MM.1S (cell line): ENCODE measurements at regions not wholly inside any gene's neighbourhood (a gene's known extent, or its start where the extent isn't known, plus 50 kb on each side); places are given as distances from the start of the nearest gene placed in this dataset.

Source experiments
- DNase-seq: peaks from one replicate; pipeline ENCODE4 v3.0.0-alpha.2; 2015
- H2AFZ ChIP-seq: fragments of 300-600 bp; sonication (generic); 2 replicates; pipeline ENCODE4 v1.6.0; 2016; ENCODE audit warnings: antibody characterized with exemption, low read length
- H3F3A ChIP-seq: fragments of 300-600 bp; sonication (generic); 2 replicates; pipeline ENCODE4 v1.6.1; 2016; ENCODE audit warnings: mild to moderate bottlenecking, antibody characterized with exemption, low read length, moderate library complexity, mixed read lengths; ENCODE audit not compliant: insufficient read depth
- H3K27ac ChIP-seq: fragments of 300-600 bp; sonication (generic); 2 replicates; pipeline ENCODE4 v1.5.1; 2016; ENCODE audit warnings: mild to moderate bottlenecking, low read length
- H3K27me3 ChIP-seq: fragments of 300-600 bp; sonication (generic); replicated peaks from 2 replicates; pipeline ENCODE4 v1.6.0; 2016; ENCODE audit warnings: low read length; ENCODE audit not compliant: insufficient read depth
- H3K36me3 ChIP-seq: fragments of 300-600 bp; sonication (generic); replicated peaks from 2 replicates; pipeline ENCODE4 v1.6.1; 2016; ENCODE audit warnings: mild to moderate bottlenecking, low read length, mixed read lengths; ENCODE audit not compliant: insufficient read depth
- H3K4me1 ChIP-seq: fragments of 300-600 bp; sonication (generic); 2 replicates; pipeline ENCODE4 v1.6.1; 2016; ENCODE audit warnings: low read length, mixed read lengths
- H3K4me2 ChIP-seq: fragments of 300-600 bp; sonication (generic); 2 replicates; pipeline ENCODE4 v1.6.0; 2016; ENCODE audit warnings: low read depth, low read length
- H3K4me3 ChIP-seq: fragments of 300-600 bp; sonication (generic); 2 replicates; pipeline ENCODE4 v1.5.1; 2016; ENCODE audit warnings: low read length, mixed read lengths
- H3K79me2 ChIP-seq: fragments of 300-600 bp; sonication (generic); 2 replicates; pipeline ENCODE4 v1.6.1; 2016; ENCODE audit warnings: mixed run types, low read length, mixed read lengths
- H3K9ac ChIP-seq: fragments of 300-600 bp; sonication (generic); 2 replicates; pipeline ENCODE4 v1.6.1; 2016; ENCODE audit warnings: low read length, mixed read lengths
- H3K9me2 ChIP-seq: fragments of 300-600 bp; sonication (generic); replicated peaks from 2 replicates; pipeline ENCODE4 v1.6.1; 2016; ENCODE audit warnings: mild to moderate bottlenecking, low read length, mixed read lengths; ENCODE audit not compliant: insufficient read depth
- H3K9me3 ChIP-seq: fragments of 300-600 bp; sonication (generic); replicated peaks from 2 replicates; pipeline ENCODE4 v1.6.1; 2016; ENCODE audit warnings: mild to moderate bottlenecking, low read length, mixed read lengths; ENCODE audit not compliant: insufficient read depth
- H4K20me1 ChIP-seq: fragments of 300-600 bp; sonication (generic); 2 replicates; pipeline ENCODE4 v1.6.1; 2016; ENCODE audit warnings: mild to moderate bottlenecking, low read length, moderate library complexity, mixed read lengths; ENCODE audit not compliant: insufficient read depth
- EZH2 ChIP-seq: fragments of 300-600 bp; sonication (generic); optimal IDR thresholded peaks from 2 replicates; pipeline ENCODE3; 2017; ENCODE audit warnings: low read depth, mild to moderate bottlenecking, antibody characterized with exemption, low read length, mixed read lengths
- EZH2phosphoT487 ChIP-seq: fragments of 300-600 bp; sonication (generic); IDR thresholded peaks from 2 replicates; pipeline ENCODE4 v1.6.1; 2018; ENCODE audit warnings: antibody characterized with exemption, low read length
- TF ChIP-seq, protein P1 (sequence below): fragments of 300-600 bp; sonication (generic); IDR thresholded peaks from 2 replicates; pipeline ENCODE4 v1.5.1; 2016; ENCODE audit warnings: antibody characterized with exemption, low read length, mixed read lengths

DNA sequence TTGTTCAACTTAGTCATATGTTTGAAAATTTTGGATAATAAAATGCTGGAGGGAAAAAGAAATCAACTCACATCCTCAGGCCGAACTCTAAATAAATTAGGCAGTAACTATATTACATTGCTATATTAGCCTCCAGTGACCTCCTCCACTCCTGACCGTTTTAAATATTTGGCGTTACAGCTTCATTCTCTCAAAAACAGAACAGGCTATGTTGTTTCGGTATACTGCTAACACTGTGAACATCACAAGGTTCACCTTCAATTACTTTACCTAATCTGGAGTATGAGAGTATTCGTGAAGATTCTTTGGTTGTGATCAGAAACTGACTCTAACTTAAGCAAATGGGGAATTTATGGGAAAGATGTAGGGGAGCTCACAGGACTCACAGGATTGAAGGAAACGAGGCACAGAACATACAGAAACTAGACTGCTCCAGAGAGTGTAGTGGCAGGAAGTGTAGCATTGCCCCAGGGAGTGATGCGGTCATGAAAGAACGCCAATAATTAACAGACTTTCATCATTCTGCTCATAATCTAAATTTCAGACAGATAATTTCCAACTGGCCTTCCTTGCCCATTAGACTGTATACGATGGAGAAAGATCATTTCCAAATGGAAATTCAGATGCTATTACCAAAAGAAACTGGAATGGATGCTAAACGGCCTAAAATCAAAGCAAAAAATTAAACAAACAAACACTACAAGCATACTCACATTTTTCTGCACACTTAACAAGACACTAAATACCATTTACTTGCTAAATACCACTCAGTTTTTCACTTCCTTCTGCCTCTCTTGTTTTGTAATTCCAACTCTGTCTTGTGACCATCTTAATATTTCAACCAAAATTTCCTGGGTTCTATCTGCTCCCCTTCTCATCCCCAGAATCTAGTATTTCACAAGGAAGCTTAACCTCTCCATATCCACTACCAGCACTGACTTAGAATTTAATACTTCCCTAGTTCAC, 110.1 kb upstream of the LPAR1 start:
- Histone ChIP-seq H3K9me3 (no peaks in the 10 kb centered on the region), H3K4me3 (no peak overlapping the region), H3K4me1 (no peaks in the 10 kb centered on the region), H3K9me2 (no peaks in the 10 kb centered on the region), H3K27ac (no peak overlapping the region), H3K79me2 (no peaks in the 10 kb centered on the region), H4K20me1 (no peaks in the 10 kb centered on the region), H3F3A (no peaks in the 10 kb centered on the region), H3K4me2 (no peak overlapping the region), H3K36me3 (no peaks in the 10 kb centered on the region), H3K27me3 (no peaks in the 10 kb centered on the region), H2AFZ (no peak overlapping the region), H3K9ac (no peak overlapping the region)
- TF ChIP-seq EZH2 (no peak), EZH2phosphoT487 (no peak)
- TF ChIP-seq, protein P1, sequence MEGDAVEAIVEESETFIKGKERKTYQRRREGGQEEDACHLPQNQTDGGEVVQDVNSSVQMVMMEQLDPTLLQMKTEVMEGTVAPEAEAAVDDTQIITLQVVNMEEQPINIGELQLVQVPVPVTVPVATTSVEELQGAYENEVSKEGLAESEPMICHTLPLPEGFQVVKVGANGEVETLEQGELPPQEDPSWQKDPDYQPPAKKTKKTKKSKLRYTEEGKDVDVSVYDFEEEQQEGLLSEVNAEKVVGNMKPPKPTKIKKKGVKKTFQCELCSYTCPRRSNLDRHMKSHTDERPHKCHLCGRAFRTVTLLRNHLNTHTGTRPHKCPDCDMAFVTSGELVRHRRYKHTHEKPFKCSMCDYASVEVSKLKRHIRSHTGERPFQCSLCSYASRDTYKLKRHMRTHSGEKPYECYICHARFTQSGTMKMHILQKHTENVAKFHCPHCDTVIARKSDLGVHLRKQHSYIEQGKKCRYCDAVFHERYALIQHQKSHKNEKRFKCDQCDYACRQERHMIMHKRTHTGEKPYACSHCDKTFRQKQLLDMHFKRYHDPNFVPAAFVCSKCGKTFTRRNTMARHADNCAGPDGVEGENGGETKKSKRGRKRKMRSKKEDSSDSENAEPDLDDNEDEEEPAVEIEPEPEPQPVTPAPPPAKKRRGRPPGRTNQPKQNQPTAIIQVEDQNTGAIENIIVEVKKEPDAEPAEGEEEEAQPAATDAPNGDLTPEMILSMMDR = no peak
- DNase-seq = no peak

DNA sequence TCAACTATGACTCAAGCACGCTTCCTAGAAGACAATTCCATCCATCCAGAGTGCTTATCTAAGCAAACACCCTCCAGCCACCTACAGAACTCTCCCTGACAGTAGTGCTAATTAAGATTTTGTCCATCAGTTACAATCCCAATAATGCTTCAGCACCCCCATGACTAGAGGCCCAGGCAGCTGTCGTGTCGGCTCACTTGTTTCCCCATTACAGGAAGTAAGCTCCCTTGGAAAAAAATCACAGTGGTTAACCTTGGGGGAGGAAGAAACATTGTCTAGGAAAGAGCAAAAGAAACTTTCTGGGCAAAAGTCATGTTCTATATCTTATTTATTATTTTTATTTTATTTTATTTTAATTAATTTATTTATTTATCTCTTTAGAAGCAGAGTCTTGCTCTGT, 108.8 kb upstream of the LPAR1 start:
- Histone ChIP-seq H3K36me3 (no peaks in the 10 kb centered on the region), H3K9me3 (no peaks in the 10 kb centered on the region), H4K20me1 (no peaks in the 10 kb centered on the region), H3K9me2 (no peaks in the 10 kb centered on the region), H3K4me2 (no peak overlapping the region), H2AFZ (no peak overlapping the region), H3K9ac (no peak overlapping the region), H3K27me3 (no peaks in the 10 kb centered on the region), H3K27ac (no peak overlapping the region), H3F3A (no peaks in the 10 kb centered on the region), H3K79me2 (no peaks in the 10 kb centered on the region), H3K4me1 (no peaks in the 10 kb centered on the region), H3K4me3 (no peak overlapping the region)
- TF ChIP-seq, protein P1 = no peak
- no peak for TF ChIP-seq EZH2
- TF ChIP-seq EZH2phosphoT487 = no peak
- no peak for DNase-seq

DNA sequence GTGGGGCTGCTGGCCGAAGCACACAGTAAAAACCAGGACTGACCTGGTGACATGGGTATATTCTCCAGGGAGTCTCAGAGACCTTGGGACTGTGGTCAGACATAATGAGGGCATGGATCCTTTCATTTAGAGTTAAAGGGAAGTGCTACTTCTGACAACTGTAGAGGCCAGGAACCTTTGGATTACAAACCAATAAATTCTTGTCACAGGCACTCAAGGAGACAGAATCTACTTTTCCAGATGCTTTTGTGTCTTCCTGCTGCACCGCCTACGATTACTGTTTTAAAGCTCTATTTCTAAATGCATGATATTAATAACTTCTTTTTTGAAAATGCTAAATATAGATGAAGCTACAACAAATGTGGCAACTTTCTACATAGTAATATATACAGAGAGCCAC, 106.5 kb upstream of the LPAR1 start:
- no peak overlapping the region for H3K9ac ChIP-seq
- H3K4me3 ChIP-seq = no peak overlapping the region
- no peaks in the 10 kb centered on the region for H4K20me1 ChIP-seq
- TF ChIP-seq, protein P1 = no peak
- TF ChIP-seq EZH2 (no peak), EZH2phosphoT487 (no peak)
- H3K27ac ChIP-seq = no peak overlapping the region
- H3K9me2 ChIP-seq = no peaks in the 10 kb centered on the region
- no peaks in the 10 kb centered on the region for H3K36me3 ChIP-seq
- H3K4me2 ChIP-seq = no peak overlapping the region
- no peaks in the 10 kb centered on the region for H3K79me2 ChIP-seq
- H3K9me3 ChIP-seq = no peaks in the 10 kb centered on the region
- no peak overlapping the region for H2AFZ ChIP-seq
- H3K27me3 ChIP-seq = no peaks in the 10 kb centered on the region
- no peaks in the 10 kb centered on the region for H3F3A ChIP-seq
- DNase-seq = no peak
- no peaks in the 10 kb centered on the region for H3K4me1 ChIP-seq
